Mucosa of rectum (tissue), 2 donors: ENCODE measurements at regions not wholly inside any gene's neighbourhood (a gene's known extent, or its start where the extent isn't known, plus 50 kb on each side); places are given as distances from the start of the nearest gene placed in this dataset.

Source experiments
- H3K27ac ChIP-seq, 2 donors: one replicate each; pipeline ENCODE4 v1.7.0; 2013; ENCODE audit warnings: inconsistent platforms in 2 of 2, low read depth in 2 of 2, low read length in 2 of 2
- H3K27me3 ChIP-seq, 2 donors: one replicate each; pipeline ENCODE4 v1.7.0; 2013; ENCODE audit warnings: low read length in 2 of 2; ENCODE audit not compliant: control insufficient read depth in 2 of 2, insufficient read depth in 2 of 2
- H3K36me3 ChIP-seq, 2 donors: one replicate each; pipeline ENCODE4 v1.7.0; 2013; ENCODE audit warnings: low read length in 2 of 2; ENCODE audit not compliant: control insufficient read depth in 2 of 2, insufficient read depth in 2 of 2
- H3K4me1 ChIP-seq, 2 donors: one replicate each; pipeline ENCODE4 v1.7.0; 2013; ENCODE audit warnings: low read length in 2 of 2, mild to moderate bottlenecking in 1 of 2; ENCODE audit not compliant: control insufficient read depth in 2 of 2, insufficient read depth in 2 of 2
- H3K4me3 ChIP-seq, 2 donors: one replicate each; pipeline ENCODE4 v1.7.0; 2013; ENCODE audit warnings: low read length in 2 of 2
- H3K9ac ChIP-seq, 2 donors: one replicate each; pipeline ENCODE4 v1.7.0; 2013; ENCODE audit warnings: low read length in 2 of 2, low read depth in 1 of 2, mild to moderate bottlenecking in 1 of 2
- H3K9me3 ChIP-seq, 2 donors: one replicate each; pipeline ENCODE4 v1.7.0; 2013; ENCODE audit warnings: low read length in 2 of 2; ENCODE audit not compliant: control insufficient read depth in 2 of 2
- donor health status: healthy.
- donor health status: Normal muscosa, but diverticular disease.

- Histone ChIP-seq H3K4me3 (no peak overlapping the region), H3K36me3 (no peaks in the 10 kb centered on the region), H3K9ac (no peak overlapping the region), H3K27me3 (no peaks in the 10 kb centered on the region), H3K4me1 (no peaks in the 10 kb centered on the region), H3K27ac (no peak overlapping the region), H3K9me3 (no peaks in the 10 kb centered on the region)
Observed at GRCh38 chr18:78295262-78295661, 684.4 kb upstream of the SALL3 start.

- no peaks in the 10 kb centered on the region for H3K27me3 ChIP-seq
- H3K27ac ChIP-seq, result no peak overlapping the region
- no peak overlapping the region for H3K9ac ChIP-seq
- no peaks in the 10 kb centered on the region for H3K4me1 ChIP-seq
- no peak overlapping the region for H3K4me3 ChIP-seq
- no peaks in the 10 kb centered on the region for H3K36me3 ChIP-seq
- no peaks in the 10 kb centered on the region for H3K9me3 ChIP-seq
Observed at GRCh38 chr18:78296166-78296565, 683.5 kb upstream of the SALL3 start.

DNA sequence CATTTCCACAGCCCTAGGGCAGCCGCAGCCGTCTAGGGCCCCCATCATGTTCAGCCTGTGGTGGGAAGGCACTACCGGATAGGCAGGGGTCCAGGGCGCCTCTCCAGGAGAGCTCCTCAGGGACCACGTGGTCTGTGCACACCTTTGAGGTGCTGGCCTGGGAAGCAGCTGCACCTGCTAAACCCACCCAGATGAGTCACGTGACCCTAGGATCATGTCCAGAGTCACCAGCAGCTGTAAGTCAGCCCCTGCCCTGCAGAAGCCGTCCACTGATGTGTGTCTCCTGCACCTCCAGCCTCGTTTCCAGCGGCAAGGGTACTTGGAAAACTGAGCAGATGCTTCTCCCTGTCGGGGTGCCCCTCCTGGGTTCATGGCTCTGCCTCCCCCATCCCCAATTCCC lies 682.6 kb upstream of the SALL3 start:
- Histone ChIP-seq H3K4me3 (no peak overlapping the region), H3K9me3 (no peaks in the 10 kb centered on the region), H3K4me1 (no peaks in the 10 kb centered on the region), H3K27ac (no peak overlapping the region), H3K27me3 (no peaks in the 10 kb centered on the region), H3K9ac (no peak overlapping the region), H3K36me3 (no peaks in the 10 kb centered on the region)

DNA sequence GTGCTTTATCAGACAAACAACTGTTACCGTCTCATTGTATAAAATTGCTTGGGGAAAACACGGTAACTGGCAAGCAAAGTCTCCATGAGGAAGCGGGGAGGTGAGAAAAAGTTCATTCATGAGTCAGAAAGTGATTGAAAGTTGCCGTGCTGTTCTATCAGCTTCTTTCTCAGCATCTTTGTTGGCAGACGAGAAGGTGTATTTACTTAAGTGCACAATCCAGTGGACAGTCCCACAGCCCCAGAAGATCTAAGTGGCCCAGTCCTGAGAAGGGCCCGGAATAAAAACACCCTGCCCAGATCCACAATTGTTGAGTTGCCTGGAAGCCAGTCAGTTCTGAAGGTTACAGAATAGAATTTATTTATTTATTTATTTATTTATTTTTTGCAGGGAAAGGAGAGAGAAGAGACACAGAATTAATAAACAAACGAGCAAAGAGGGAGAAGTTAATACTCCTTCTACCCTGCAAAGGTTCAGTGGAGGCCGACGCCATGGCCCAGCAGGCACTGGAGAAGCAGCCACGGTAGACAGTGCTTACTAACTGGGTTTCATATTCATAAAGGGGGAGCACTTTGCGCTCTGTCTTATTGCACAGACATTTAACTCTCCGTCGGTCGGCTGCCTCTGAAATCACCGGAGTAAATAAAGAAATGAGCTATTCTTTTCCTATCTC lies 676.0 kb upstream of the SALL3 start:
- Histone ChIP-seq H3K9ac (no peak overlapping the region), H3K9me3 (peaks cover 0 to 2% of the 10 kb centered on the region in 2 donors), H3K27ac (no peak overlapping the region), H3K4me3 (no peak overlapping the region), H3K4me1 (no peaks in the 10 kb centered on the region), H3K27me3 (no peaks in the 10 kb centered on the region), H3K36me3 (no peaks in the 10 kb centered on the region)

- Histone ChIP-seq H3K9me3 (peaks cover 0 to 2% of the 10 kb centered on the region in 2 donors), H3K4me1 (no peaks in the 10 kb centered on the region), H3K27ac (no peak overlapping the region), H3K4me3 (no peak overlapping the region), H3K9ac (no peak overlapping the region), H3K27me3 (no peaks in the 10 kb centered on the region), H3K36me3 (no peaks in the 10 kb centered on the region)
Observed at GRCh38 chr18:78304192-78305164, 675.1 kb upstream of the SALL3 start.

GRCh38 chr18:78305789-78306188 lies 673.8 kb upstream of the SALL3 start:
- Histone ChIP-seq H3K9me3 (peaks cover 0 to 2% of the 10 kb centered on the region in 2 donors), H3K9ac (no peak overlapping the region), H3K4me1 (no peaks in the 10 kb centered on the region), H3K27me3 (no peaks in the 10 kb centered on the region), H3K4me3 (no peak overlapping the region), H3K27ac (no peak overlapping the region), H3K36me3 (no peaks in the 10 kb centered on the region)

DNA sequence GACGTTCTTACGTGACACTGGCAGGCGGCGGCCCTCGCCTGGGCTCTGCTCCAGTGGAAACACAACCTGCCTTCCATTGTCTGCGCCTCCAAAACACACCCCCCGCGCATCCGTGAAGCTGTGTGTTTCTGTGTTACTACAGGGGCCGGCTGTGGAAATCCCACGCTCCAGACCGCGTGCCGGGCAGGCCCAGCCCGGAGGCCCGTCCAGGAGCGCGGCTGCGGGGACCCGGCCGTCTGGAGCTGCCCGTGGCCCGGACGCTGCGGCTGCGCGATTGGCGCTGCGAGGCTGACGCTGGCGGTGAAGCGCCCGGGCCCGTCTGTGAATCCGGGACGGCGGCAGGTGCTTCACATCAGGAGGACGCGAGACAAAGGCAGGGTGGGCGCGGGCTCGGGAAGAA lies 670.3 kb upstream of the SALL3 start:
- peaks cover 0 to 7% of the 10 kb centered on the region in 2 donors for H3K9me3 ChIP-seq
- no peaks in the 10 kb centered on the region for H3K4me1 ChIP-seq
- no peaks in the 10 kb centered on the region for H3K27me3 ChIP-seq
- no peak overlapping the region for H3K9ac ChIP-seq
- no peaks in the 10 kb centered on the region for H3K36me3 ChIP-seq
- no peak overlapping the region for H3K27ac ChIP-seq
- no peak overlapping the region for H3K4me3 ChIP-seq

GRCh38 chr18:78309924-78310323 lies 669.7 kb upstream of the SALL3 start:
- no peaks in the 10 kb centered on the region for H3K4me1 ChIP-seq
- no peak overlapping the region for H3K4me3 ChIP-seq
- H3K9ac ChIP-seq, result no peak overlapping the region
- no peak overlapping the region for H3K27ac ChIP-seq
- H3K27me3 ChIP-seq, result no peaks in the 10 kb centered on the region
- peaks cover 0 to 7% of the 10 kb centered on the region in 2 donors for H3K9me3 ChIP-seq
- no peaks in the 10 kb centered on the region for H3K36me3 ChIP-seq

GRCh38 chr18:78319264-78319663 lies 660.4 kb upstream of the SALL3 start:
- Histone ChIP-seq H3K4me1 (no peaks in the 10 kb centered on the region), H3K9me3 (peaks cover 0 to 2% of the 10 kb centered on the region in 2 donors), H3K27me3 (no peaks in the 10 kb centered on the region), H3K36me3 (no peaks in the 10 kb centered on the region), H3K4me3 (no peak overlapping the region), H3K27ac (no peak overlapping the region), H3K9ac (no peak overlapping the region)

DNA sequence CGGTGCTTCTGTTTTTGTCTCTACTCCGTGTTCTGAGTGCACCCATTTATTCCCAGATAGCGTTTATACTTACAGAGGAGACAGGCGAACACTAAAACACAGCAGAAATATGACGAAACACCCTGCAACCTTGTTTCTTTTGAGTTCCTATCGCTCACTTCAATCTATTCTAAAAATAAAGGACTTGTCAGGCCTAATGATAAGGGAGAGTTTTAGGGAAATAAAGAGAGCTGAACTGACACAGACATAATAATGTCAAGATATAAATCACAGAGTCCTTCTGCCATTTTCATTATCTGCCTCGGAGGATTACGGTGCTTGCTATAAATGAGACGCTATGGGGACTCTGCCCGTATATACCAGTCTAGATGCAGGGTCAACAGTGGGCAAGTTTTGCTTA lies 659.7 kb upstream of the SALL3 start:
- no peak overlapping the region for H3K27ac ChIP-seq
- H3K9me3 ChIP-seq, result peaks cover 0 to 2% of the 10 kb centered on the region in 2 donors
- H3K27me3 ChIP-seq, result no peaks in the 10 kb centered on the region
- no peak overlapping the region for H3K9ac ChIP-seq
- H3K36me3 ChIP-seq, result no peaks in the 10 kb centered on the region
- no peaks in the 10 kb centered on the region for H3K4me1 ChIP-seq
- H3K4me3 ChIP-seq, result no peak overlapping the region
